ENCODE measurements at regions not wholly inside any gene's neighbourhood (a gene's known extent, or its start where the extent isn't known, plus 50 kb on each side); places are given as distances from the start of the nearest gene placed in this dataset.

- TF ChIP-seq, protein P1, sequence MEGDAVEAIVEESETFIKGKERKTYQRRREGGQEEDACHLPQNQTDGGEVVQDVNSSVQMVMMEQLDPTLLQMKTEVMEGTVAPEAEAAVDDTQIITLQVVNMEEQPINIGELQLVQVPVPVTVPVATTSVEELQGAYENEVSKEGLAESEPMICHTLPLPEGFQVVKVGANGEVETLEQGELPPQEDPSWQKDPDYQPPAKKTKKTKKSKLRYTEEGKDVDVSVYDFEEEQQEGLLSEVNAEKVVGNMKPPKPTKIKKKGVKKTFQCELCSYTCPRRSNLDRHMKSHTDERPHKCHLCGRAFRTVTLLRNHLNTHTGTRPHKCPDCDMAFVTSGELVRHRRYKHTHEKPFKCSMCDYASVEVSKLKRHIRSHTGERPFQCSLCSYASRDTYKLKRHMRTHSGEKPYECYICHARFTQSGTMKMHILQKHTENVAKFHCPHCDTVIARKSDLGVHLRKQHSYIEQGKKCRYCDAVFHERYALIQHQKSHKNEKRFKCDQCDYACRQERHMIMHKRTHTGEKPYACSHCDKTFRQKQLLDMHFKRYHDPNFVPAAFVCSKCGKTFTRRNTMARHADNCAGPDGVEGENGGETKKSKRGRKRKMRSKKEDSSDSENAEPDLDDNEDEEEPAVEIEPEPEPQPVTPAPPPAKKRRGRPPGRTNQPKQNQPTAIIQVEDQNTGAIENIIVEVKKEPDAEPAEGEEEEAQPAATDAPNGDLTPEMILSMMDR (IDR thresholded peaks at IDR 0.05): no peak
- no peak for TF ChIP-seq ZFX (IDR thresholded peaks at IDR 0.05; ENCODE audit: borderline replicate concordance)
Measured at GRCh38 chr16:87086575-87086974, 230.6 kb downstream of the C16orf95 start.

Measured in 22Rv1 (cell line).